ENCODE measurements at regions not wholly inside any gene's neighbourhood (a gene's known extent, or its start where the extent isn't known, plus 50 kb on each side); places are given as distances from the start of the nearest gene placed in this dataset.

GRCh38 chr6:169165561-169166300 lies 87.9 kb downstream of the THBS2 start:
- Histone ChIP-seq H3K27me3 (replicated peaks; ENCODE audit: insufficient read depth, low read length) (no peaks in the 10 kb centered on the region), H3K27ac (ENCODE audit: low read length) (no peak overlapping the region), H3F3A (ENCODE audit: insufficient read depth, low read length) (no peaks in the 10 kb centered on the region), H2AFZ (ENCODE audit: low read length) (no peak overlapping the region), H3K9ac (ENCODE audit: low read length) (no peak overlapping the region), H3K9me3 (replicated peaks; ENCODE audit: insufficient read depth, low read length) (no peaks in the 10 kb centered on the region), H3K4me1 (ENCODE audit: low read length) (no peaks in the 10 kb centered on the region), H3K9me2 (replicated peaks; ENCODE audit: insufficient read depth, low read length) (no peaks in the 10 kb centered on the region), H3K79me2 (ENCODE audit: low read length) (no peaks in the 10 kb centered on the region), H4K20me1 (ENCODE audit: insufficient read depth, low read length) (no peaks in the 10 kb centered on the region), H3K4me2 (ENCODE audit: low read depth, low read length) (no peak overlapping the region), H3K4me3 (ENCODE audit: low read length) (no peak overlapping the region), H3K36me3 (replicated peaks; ENCODE audit: insufficient read depth, low read length) (no peaks in the 10 kb centered on the region)
- TF ChIP-seq EZH2 (optimal IDR thresholded peaks at IDR 0.05; ENCODE audit: low read depth, low read length) = no peak
- TF ChIP-seq EZH2phosphoT487 (IDR thresholded peaks at IDR 0.05; ENCODE audit: low read length) = no peak
- TF ChIP-seq CTCF (IDR thresholded peaks at IDR 0.05; ENCODE audit: low read length) = no peak
- DNase-seq = no peak

GRCh38 chr6:169164986-169165385 lies 88.7 kb downstream of the THBS2 start:
- H3K4me2 ChIP-seq (ENCODE audit: low read depth, low read length) = no peak overlapping the region
- no peaks in the 10 kb centered on the region for H4K20me1 ChIP-seq (ENCODE audit: insufficient read depth, low read length)
- H3K9me2 ChIP-seq (replicated peaks; ENCODE audit: insufficient read depth, low read length) = no peaks in the 10 kb centered on the region
- H3K27ac ChIP-seq (ENCODE audit: low read length) = no peak overlapping the region
- H3K9me3 ChIP-seq (replicated peaks; ENCODE audit: insufficient read depth, low read length) = no peaks in the 10 kb centered on the region
- no peak overlapping the region for H3K4me3 ChIP-seq (ENCODE audit: low read length)
- H3K79me2 ChIP-seq (ENCODE audit: low read length) = no peaks in the 10 kb centered on the region
- no peaks in the 10 kb centered on the region for H3F3A ChIP-seq (ENCODE audit: insufficient read depth, low read length)
- H3K27me3 ChIP-seq (replicated peaks; ENCODE audit: insufficient read depth, low read length) = no peaks in the 10 kb centered on the region
- H3K36me3 ChIP-seq (replicated peaks; ENCODE audit: insufficient read depth, low read length) = no peaks in the 10 kb centered on the region
- H2AFZ ChIP-seq (ENCODE audit: low read length) = no peak overlapping the region
- no peaks in the 10 kb centered on the region for H3K4me1 ChIP-seq (ENCODE audit: low read length)
- no peak for DNase-seq
- TF ChIP-seq CTCF (IDR thresholded peaks at IDR 0.05; ENCODE audit: low read length) = no peak
- H3K9ac ChIP-seq (ENCODE audit: low read length) = no peak overlapping the region

- Histone ChIP-seq H3K9me2 (replicated peaks; ENCODE audit: insufficient read depth, low read length) (no peaks in the 10 kb centered on the region), H3K79me2 (ENCODE audit: low read length) (no peaks in the 10 kb centered on the region), H4K20me1 (ENCODE audit: insufficient read depth, low read length) (no peaks in the 10 kb centered on the region), H3K27me3 (replicated peaks; ENCODE audit: insufficient read depth, low read length) (no peaks in the 10 kb centered on the region), H3K4me3 (ENCODE audit: low read length) (no peak overlapping the region), H3F3A (ENCODE audit: insufficient read depth, low read length) (no peaks in the 10 kb centered on the region), H3K27ac (ENCODE audit: low read length) (no peak overlapping the region), H3K4me1 (ENCODE audit: low read length) (no peaks in the 10 kb centered on the region), H3K4me2 (ENCODE audit: low read depth, low read length) (no peak overlapping the region), H3K9me3 (replicated peaks; ENCODE audit: insufficient read depth, low read length) (no peaks in the 10 kb centered on the region), H2AFZ (ENCODE audit: low read length) (no peak overlapping the region), H3K36me3 (replicated peaks; ENCODE audit: insufficient read depth, low read length) (no peaks in the 10 kb centered on the region), H3K9ac (ENCODE audit: low read length) (no peak overlapping the region)
- DNase-seq = no peak
- TF ChIP-seq EZH2 (optimal IDR thresholded peaks at IDR 0.05; ENCODE audit: low read depth, low read length) (no peak), EZH2phosphoT487 (IDR thresholded peaks at IDR 0.05; ENCODE audit: low read length) (no peak), CTCF (IDR thresholded peaks at IDR 0.05; ENCODE audit: low read length) (no peak)
These were observed 89.2 kb downstream of the THBS2 start for GRCh38 chr6:169164451-169164850.
